Amniotic epithelial cell (primary cell): ENCODE measurements at regions not wholly inside any gene's neighbourhood (a gene's known extent, or its start where the extent isn't known, plus 50 kb on each side); places are given as distances from the start of the nearest gene placed in this dataset.
"Not testable (repeated sequence)": the region's sequence is repeated elsewhere in the genome, so short reads cannot be mapped to it uniquely, and the experiment has no call there.

ENCODE experiments used
- DNase-seq: peaks from one replicate; pipeline ENCODE4 v3.0.0-alpha.2; 2010; ENCODE audit warnings: low read depth

GRCh38 chr1:234960722-234961455 is 167.7 kb downstream of the TOMM20 start:
- DNase-seq = peak; percentile 65

- DNase-seq = no peak
These were observed 169.7 kb downstream of the TOMM20 start for GRCh38 chr1:234958706-234959657.

- DNase-seq = no peak
These were observed 170.5 kb downstream of the TOMM20 start for GRCh38 chr1:234958066-234958705.

GRCh38 chr1:234957330-234958065 is 171.1 kb downstream of the TOMM20 start:
- peak; percentile 92 for DNase-seq

GRCh38 chr1:234956821-234957329 is 171.8 kb downstream of the TOMM20 start:
- peak; percentile 64 for DNase-seq

- DNase-seq = peak; percentile 45
These were observed 173.4 kb downstream of the TOMM20 start for GRCh38 chr1:234955107-234955731.

- no peak for DNase-seq
These were observed 174.0 kb downstream of the TOMM20 start for GRCh38 chr1:234954613-234955012.

- no peak for DNase-seq
These were observed 174.8 kb downstream of the TOMM20 start for GRCh38 chr1:234953655-234954405.

GRCh38 chr1:234950598-234950997 is 178.0 kb downstream of the TOMM20 start:
- DNase-seq = no peak

- DNase-seq = not testable (repeated sequence)
These were observed 179.1 kb downstream of the TOMM20 start for GRCh38 chr1:234949528-234949927.

GRCh38 chr1:234944439-234945344 is 183.9 kb downstream of the TOMM20 start:
- no peak for DNase-seq

GRCh38 chr1:234943836-234944402 is 184.7 kb downstream of the TOMM20 start:
- DNase-seq = no peak

- DNase-seq = no peak
These were observed 185.6 kb downstream of the TOMM20 start for GRCh38 chr1:234942879-234943506.

GRCh38 chr1:234942012-234942332 is 186.7 kb downstream of the TOMM20 start:
- DNase-seq = no peak

GRCh38 chr1:234941321-234942011 is 187.2 kb downstream of the TOMM20 start:
- DNase-seq = peak; percentile 95

GRCh38 chr1:234940841-234941240 is 187.8 kb downstream of the TOMM20 start:
- no peak for DNase-seq

- DNase-seq = no peak
These were observed 189.7 kb downstream of the TOMM20 start for GRCh38 chr1:234938924-234939323.

- no peak for DNase-seq
These were observed 190.5 kb downstream of the TOMM20 start for GRCh38 chr1:234938135-234938534.
